ENCODE measurements at regions not wholly inside any gene's neighbourhood (a gene's known extent, or its start where the extent isn't known, plus 50 kb on each side); places are given as distances from the start of the nearest gene placed in this dataset.

DNA sequence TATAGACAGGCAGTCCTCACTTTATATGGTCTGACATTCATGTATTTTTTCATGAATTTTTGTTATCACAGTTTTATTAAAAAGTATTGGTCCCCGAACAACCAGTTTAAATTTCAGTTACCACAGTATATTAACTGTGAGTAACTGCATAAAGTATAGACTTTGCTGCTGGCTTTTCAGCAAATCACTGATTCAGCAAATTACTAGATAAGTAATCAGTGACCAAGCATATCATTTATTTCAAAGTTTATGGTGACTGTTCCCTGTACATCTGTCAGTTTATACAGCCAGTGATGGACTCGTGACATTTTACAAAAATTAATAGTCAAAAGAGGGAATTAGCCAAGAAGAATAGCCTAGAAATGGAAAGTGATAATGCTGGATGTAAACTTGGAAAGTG is 266.7 kb upstream of the CHRM2 start:
- TF ChIP-seq, protein P1, sequence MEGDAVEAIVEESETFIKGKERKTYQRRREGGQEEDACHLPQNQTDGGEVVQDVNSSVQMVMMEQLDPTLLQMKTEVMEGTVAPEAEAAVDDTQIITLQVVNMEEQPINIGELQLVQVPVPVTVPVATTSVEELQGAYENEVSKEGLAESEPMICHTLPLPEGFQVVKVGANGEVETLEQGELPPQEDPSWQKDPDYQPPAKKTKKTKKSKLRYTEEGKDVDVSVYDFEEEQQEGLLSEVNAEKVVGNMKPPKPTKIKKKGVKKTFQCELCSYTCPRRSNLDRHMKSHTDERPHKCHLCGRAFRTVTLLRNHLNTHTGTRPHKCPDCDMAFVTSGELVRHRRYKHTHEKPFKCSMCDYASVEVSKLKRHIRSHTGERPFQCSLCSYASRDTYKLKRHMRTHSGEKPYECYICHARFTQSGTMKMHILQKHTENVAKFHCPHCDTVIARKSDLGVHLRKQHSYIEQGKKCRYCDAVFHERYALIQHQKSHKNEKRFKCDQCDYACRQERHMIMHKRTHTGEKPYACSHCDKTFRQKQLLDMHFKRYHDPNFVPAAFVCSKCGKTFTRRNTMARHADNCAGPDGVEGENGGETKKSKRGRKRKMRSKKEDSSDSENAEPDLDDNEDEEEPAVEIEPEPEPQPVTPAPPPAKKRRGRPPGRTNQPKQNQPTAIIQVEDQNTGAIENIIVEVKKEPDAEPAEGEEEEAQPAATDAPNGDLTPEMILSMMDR (IDR thresholded peaks at IDR 0.05; ENCODE audit: insufficient read depth, low read length, severe bottlenecking): no peak
- no peaks in the 10 kb centered on the region for H3K36me3 ChIP-seq (ENCODE audit: control insufficient read depth, insufficient read depth, low read length)
- FAIRE-seq (no peak), DNase-seq (ENCODE audit: low read depth) (no peak)
- no peaks in the 10 kb centered on the region for H3K27me3 ChIP-seq (ENCODE audit: control insufficient read depth, insufficient read depth, low read length)
- no peak overlapping the region for H3K4me3 ChIP-seq (ENCODE audit: low read depth, low read length)

DNA sequence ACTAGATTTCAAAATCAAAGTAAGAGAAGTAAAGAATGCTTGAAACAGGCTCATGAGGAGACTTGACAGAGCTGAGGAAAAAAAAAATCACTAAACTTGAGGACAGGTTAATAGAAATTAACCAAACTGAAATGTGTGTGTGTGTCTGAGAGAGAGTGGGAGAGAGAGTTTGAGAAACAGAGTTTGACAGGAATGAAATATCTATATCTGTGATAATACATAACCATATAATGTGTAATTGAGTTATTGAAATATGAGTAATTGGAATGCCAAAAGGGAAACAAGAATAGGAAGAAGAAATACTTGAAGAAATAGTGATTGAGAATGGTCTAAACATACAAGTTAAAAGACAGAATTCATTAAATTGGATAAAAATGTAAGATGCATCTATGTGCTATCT is 268.0 kb upstream of the CHRM2 start:
- DNase-seq (ENCODE audit: low read depth) (no peak), FAIRE-seq (no peak)
- Histone ChIP-seq H3K4me3 (ENCODE audit: low read depth, low read length) (no peak overlapping the region), H3K27me3 (ENCODE audit: control insufficient read depth, insufficient read depth, low read length) (no peaks in the 10 kb centered on the region), H3K36me3 (ENCODE audit: control insufficient read depth, insufficient read depth, low read length) (no peaks in the 10 kb centered on the region)
- TF ChIP-seq, protein P1 (IDR thresholded peaks at IDR 0.05; ENCODE audit: insufficient read depth, low read length, severe bottlenecking): no peak

DNA sequence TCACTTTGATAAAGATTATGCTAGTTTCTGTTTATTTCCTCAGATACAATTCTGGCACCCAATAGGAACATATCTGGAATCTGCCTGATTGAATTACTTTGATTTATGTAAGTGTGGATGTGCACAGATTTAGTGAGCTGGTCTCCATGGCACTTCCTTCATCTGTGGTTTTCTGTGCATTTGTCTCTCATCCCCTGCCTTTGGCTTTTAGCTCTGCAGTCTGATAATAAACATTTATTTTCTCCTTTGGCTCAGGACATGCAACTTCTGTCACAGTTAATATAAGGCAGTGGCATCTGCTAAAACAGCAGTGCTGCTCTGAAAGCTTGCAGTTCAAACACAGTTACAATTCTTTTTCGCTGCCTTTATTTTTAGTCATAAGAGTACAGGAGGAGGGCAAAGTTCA is 273.7 kb upstream of the CHRM2 start:
- Histone ChIP-seq H3K4me3 (ENCODE audit: low read depth, low read length) (no peak overlapping the region), H3K36me3 (ENCODE audit: control insufficient read depth, insufficient read depth, low read length) (no peaks in the 10 kb centered on the region), H3K27me3 (ENCODE audit: control insufficient read depth, insufficient read depth, low read length) (no peaks in the 10 kb centered on the region)
- DNase-seq (ENCODE audit: low read depth) (no peak), FAIRE-seq (no peak)
- TF ChIP-seq, protein P1 (IDR thresholded peaks at IDR 0.05; ENCODE audit: insufficient read depth, low read length, severe bottlenecking): no peak

DNA sequence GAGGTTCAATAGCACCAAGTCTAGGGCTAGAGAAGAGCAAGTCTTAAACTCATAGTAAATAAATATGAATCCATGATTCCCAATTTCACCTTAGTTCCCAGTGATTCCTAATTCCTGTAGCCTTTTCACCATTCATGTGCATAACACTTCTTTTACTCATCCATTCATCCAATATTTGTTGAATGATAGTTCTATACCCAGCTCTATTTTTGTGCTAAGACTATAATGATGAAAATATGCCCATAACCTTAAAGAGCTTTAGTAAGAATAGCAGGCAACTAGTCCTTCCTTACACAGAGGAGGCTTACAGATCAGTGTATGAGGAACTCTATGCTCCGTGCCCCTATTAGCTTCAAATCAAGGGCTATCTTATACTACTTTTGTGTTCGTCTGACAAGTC is 280.2 kb upstream of the CHRM2 start:
- H3K27me3 ChIP-seq (ENCODE audit: control insufficient read depth, insufficient read depth, low read length): no peaks in the 10 kb centered on the region
- TF ChIP-seq, protein P1 (IDR thresholded peaks at IDR 0.05; ENCODE audit: insufficient read depth, low read length, severe bottlenecking): no peak
- DNase-seq (ENCODE audit: low read depth) (no peak), FAIRE-seq (no peak)
- no peak overlapping the region for H3K4me3 ChIP-seq (ENCODE audit: low read depth, low read length)
- H3K36me3 ChIP-seq (ENCODE audit: control insufficient read depth, insufficient read depth, low read length): no peaks in the 10 kb centered on the region

DNA sequence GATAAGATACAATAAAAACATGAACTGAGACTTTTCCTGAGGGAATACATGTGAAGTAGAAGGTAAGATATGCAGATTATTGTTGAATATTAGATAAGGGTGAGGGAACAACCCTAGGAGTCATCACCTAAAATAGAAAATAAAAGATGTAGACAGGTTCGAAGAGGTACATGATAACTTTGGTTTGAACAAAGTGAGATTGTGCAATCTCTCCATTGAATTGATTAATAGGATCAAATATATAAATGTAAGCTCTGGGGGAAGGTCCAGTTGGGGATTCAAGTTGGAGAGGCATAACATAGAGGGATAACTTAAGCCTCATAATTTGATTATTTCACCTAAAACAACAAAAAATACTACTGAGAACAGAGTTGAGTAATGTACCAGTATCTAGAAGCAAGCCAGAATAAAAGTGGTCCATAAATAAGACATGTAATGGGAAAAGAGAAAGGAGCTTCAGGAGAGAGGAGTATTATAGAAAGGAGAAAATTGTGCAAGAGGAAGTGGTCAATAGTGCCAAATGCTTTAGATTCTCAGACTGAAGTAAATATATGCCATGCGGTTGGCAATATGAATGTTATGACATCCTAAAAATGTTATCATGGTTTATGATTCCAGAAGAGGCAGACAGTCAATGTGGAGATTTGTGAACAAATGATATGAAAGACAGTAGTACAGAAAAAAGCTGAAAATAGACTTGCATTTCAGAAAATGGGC is 282.3 kb upstream of the CHRM2 start:
- TF ChIP-seq, protein P1 (IDR thresholded peaks at IDR 0.05; ENCODE audit: insufficient read depth, low read length, severe bottlenecking): no peak
- FAIRE-seq: no peak
- H3K27me3 ChIP-seq (ENCODE audit: control insufficient read depth, insufficient read depth, low read length): no peaks in the 10 kb centered on the region
- no peak for DNase-seq (ENCODE audit: low read depth)
- no peak overlapping the region for H3K4me3 ChIP-seq (ENCODE audit: low read depth, low read length)
- H3K36me3 ChIP-seq (ENCODE audit: control insufficient read depth, insufficient read depth, low read length): no peaks in the 10 kb centered on the region

DNA sequence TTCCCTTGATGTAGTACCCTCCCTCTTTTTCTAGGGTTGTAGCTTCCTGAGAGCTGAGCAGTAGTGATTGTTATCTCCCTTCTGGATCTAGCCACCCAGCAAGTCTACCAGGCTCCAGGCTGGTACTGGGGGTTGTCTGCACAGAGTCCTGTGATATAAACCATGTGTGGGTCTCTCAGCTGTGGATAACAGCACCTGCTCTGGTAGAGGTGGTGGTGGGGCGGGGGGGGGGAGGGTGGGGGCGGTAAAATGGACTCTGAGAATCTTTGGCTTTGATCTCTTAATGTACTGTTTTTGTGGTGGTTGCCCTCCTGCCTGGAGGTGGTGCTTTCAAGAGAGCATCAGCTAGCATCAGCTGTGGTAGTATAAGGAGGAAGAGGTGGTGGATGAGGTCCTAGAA is 302.0 kb upstream of the CHRM2 start:
- Histone ChIP-seq H3K4me3 (ENCODE audit: low read depth, low read length) (no peak overlapping the region), H3K27me3 (ENCODE audit: control insufficient read depth, insufficient read depth, low read length) (no peaks in the 10 kb centered on the region), H3K36me3 (ENCODE audit: control insufficient read depth, insufficient read depth, low read length) (no peaks in the 10 kb centered on the region)
- FAIRE-seq (no peak), DNase-seq (ENCODE audit: low read depth) (no peak)
- TF ChIP-seq, protein P1 (IDR thresholded peaks at IDR 0.05; ENCODE audit: insufficient read depth, low read length, severe bottlenecking): no peak

All from bronchial epithelial cell (primary cell).